ENCODE measurements at regions not wholly inside any gene's neighbourhood (a gene's known extent, or its start where the extent isn't known, plus 50 kb on each side); places are given as distances from the start of the nearest gene placed in this dataset.

GRCh38 chr3:10762611-10763247 lies 53.3 kb upstream of the SLC6A11 start:
- DNase-seq (ENCODE audit: low read depth in 2 of 2) = no peak

- DNase-seq (ENCODE audit: low read depth in 2 of 2) = no peak
Observed at GRCh38 chr3:10763248-10763620, 52.8 kb upstream of the SLC6A11 start.

- no peak for DNase-seq (ENCODE audit: low read depth in 2 of 2)
Observed at GRCh38 chr3:10763817-10764258, 52.2 kb upstream of the SLC6A11 start.

- no peak for DNase-seq (ENCODE audit: low read depth in 2 of 2)
Observed at GRCh38 chr3:10764259-10765051, 51.6 kb upstream of the SLC6A11 start.

GRCh38 chr3:10766049-10766705 lies 49.9 kb upstream of the SLC6A11 start:
- no peak for DNase-seq (ENCODE audit: low read depth in 2 of 2)

All from stimulated activated CD8-positive, alpha-beta memory T cell treated with anti-CD3 and anti-CD28 coated beads, Interleukin-15, amount 100 ng/mL, for 48 hours (primary cell).